Fibroblast of lung (primary cell): ENCODE measurements at regions not wholly inside any gene's neighbourhood (a gene's known extent, or its start where the extent isn't known, plus 50 kb on each side); places are given as distances from the start of the nearest gene placed in this dataset.

Source experiments
- CTCF ChIP-seq, 2 donors: IDR thresholded peaks in 1 of 2; conservative IDR thresholded peaks in 1 of 2; 1 replicate in 1 of 2; 2 replicates in 1 of 2; pipeline ENCODE4 v1.5.1; 2011 to 2012; ENCODE audit warnings: low read length in 2 of 2, control low read depth in 1 of 2, inconsistent platforms in 1 of 2, low read depth in 1 of 2, mild to moderate bottlenecking in 1 of 2
- EZH2 ChIP-seq: IDR thresholded peaks from 2 replicates; pipeline ENCODE4 v1.5.1; 2012; ENCODE audit warnings: low read length, control low read depth, mild to moderate bottlenecking; ENCODE audit errors: missing control alignments

- TF ChIP-seq CTCF (conservative IDR thresholded peaks at IDR 0.05 in 1 of 2, IDR thresholded peaks at IDR 0.05 in 1 of 2; ENCODE audit: low read depth in 1 of 2, low read length in 2 of 2), result no peak
- TF ChIP-seq EZH2, result no peak
Measured at GRCh38 chr5:164319161-164319560, 813.7 kb downstream of the MAT2B start.
